ENCODE measurements at regions not wholly inside any gene's neighbourhood (a gene's known extent, or its start where the extent isn't known, plus 50 kb on each side); places are given as distances from the start of the nearest gene placed in this dataset.

- DNase-seq (ENCODE audit: low spot score) = peak; percentile 86
- TF ChIP-seq CTCF (conservative IDR thresholded peaks at IDR 0.05; ENCODE audit: low read depth) = no peak
- no peak overlapping the region for H3K27ac ChIP-seq
- POLR2A ChIA-PET (ENCODE audit: low non-redundant PET) = no interaction called here
- CTCF ChIA-PET = interaction anchor here (0.6 kb wide), 2 partner anchors 309 to 910 kb away, joined by 4 read pairs; no protein-coding TSS in a partner anchor
Observed at GRCh38 chr2:180656455-180656847, 324.0 kb upstream of the UBE2E3 start.

DNA sequence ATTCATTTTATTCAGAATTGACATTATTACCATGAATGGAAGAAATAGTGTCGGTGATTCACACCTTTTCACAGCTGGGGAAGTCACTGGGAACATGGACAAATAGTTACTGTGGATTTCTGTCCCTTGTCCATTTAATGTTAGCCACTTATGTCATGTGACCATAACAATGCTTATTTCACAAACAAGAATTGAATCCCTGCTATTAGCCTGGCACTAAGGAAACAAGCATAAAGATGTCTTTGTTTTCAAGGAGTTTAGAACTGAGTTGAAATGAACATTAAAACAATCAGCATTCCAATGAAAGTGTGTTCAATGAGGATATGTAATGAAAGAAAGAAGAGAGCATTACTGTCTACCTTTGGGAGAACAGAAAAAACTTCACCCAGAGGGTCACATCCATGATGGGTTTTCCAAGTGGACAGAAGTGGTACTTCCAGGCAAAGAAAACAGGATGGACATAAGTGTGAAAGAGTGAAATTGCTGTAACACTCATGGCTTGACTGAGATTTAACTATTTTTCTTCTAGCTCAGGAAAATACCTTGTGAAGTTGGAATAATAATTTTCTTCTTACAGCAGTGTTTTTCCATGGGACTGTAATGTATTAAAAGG is 324.5 kb upstream of the UBE2E3 start:
- CTCF ChIA-PET = interaction anchor here (0.6 kb wide), 1 partner anchor 909 kb away, joined by 4 read pairs; no protein-coding TSS in a partner anchor
- no peak for TF ChIP-seq CTCF (conservative IDR thresholded peaks at IDR 0.05; ENCODE audit: low read depth)
- POLR2A ChIA-PET (ENCODE audit: low non-redundant PET) = no interaction called here
- no peak overlapping the region for H3K27ac ChIP-seq
- DNase-seq (ENCODE audit: low spot score) = no peak

DNA sequence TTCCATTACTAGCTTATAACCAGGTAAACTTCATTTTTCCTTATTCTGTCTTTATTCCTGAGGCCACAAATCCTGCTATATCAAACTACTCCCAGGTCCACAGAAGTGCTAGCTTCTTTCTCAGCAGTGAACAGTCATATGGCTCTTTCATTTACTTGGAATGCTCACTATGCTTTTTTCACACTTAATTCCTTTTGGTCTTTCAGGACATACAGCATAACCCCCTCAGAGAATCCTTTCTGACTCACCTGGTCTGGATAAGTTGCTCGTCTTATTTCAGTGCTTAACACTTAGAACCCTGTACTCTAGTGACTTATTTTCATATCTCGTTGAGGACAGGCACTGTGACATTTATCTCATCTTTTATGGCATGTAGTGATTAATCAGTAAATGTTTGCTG is 325.0 kb upstream of the UBE2E3 start:
- no peak for DNase-seq (ENCODE audit: low spot score)
- POLR2A ChIA-PET (ENCODE audit: low non-redundant PET) = no interaction called here
- no peak overlapping the region for H3K27ac ChIP-seq
- CTCF ChIA-PET = interaction anchor here (0.6 kb wide), 1 partner anchor 135 kb away, joined by 3 read pairs; no protein-coding TSS in a partner anchor
- TF ChIP-seq CTCF (conservative IDR thresholded peaks at IDR 0.05; ENCODE audit: low read depth) = no peak

GRCh38 chr2:180653481-180653880 is 326.9 kb upstream of the UBE2E3 start:
- no peak for TF ChIP-seq CTCF (conservative IDR thresholded peaks at IDR 0.05; ENCODE audit: low read depth)
- ChIA-PET CTCF (no interaction called here), POLR2A (ENCODE audit: low non-redundant PET) (no interaction called here)
- no peak for DNase-seq (ENCODE audit: low spot score)
- H3K27ac ChIP-seq = no peak overlapping the region

GRCh38 chr2:180652794-180653193 is 327.6 kb upstream of the UBE2E3 start:
- H3K27ac ChIP-seq = no peak overlapping the region
- DNase-seq (ENCODE audit: low spot score) = no peak
- TF ChIP-seq CTCF (conservative IDR thresholded peaks at IDR 0.05; ENCODE audit: low read depth) = no peak
- POLR2A ChIA-PET (ENCODE audit: low non-redundant PET) = no interaction called here
- CTCF ChIA-PET = interaction anchor here (0.5 to 0.6 kb wide), 2 partner anchors 123 to 405 kb away, joined by 3 to 9 read pairs; no protein-coding TSS in a partner anchor

DNA sequence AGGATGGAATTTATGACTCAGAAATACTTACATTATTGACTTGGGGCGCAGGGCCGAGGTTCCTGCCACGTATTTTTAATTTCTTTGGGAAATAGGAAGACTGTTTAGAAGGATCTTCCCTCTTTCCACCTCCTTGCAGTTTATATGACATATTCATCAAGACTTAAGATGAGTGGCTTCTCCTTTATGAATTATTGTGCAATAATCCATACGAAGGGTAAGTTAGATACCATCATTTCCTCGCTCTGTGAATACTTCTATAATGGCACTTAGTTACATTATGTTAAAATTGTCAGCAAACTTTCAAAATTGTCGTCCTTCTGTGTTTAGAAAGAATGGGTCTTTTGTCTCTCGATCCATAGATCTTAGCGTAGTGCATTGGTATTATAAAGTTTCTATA is 328.8 kb upstream of the UBE2E3 start:
- no peak for DNase-seq (ENCODE audit: low spot score)
- TF ChIP-seq CTCF (conservative IDR thresholded peaks at IDR 0.05; ENCODE audit: low read depth) = no peak
- CTCF ChIA-PET = no interaction called here

More for the DNA sequence above, 328.8 kb upstream of the UBE2E3 start:
- H3K27ac ChIP-seq = no peak overlapping the region
- POLR2A ChIA-PET (ENCODE audit: low non-redundant PET) = no interaction called here
